GM10248 (cell line): ENCODE measurements at regions not wholly inside any gene's neighbourhood (a gene's known extent, or its start where the extent isn't known, plus 50 kb on each side); places are given as distances from the start of the nearest gene placed in this dataset.
"Not testable (repeated sequence)": the region's sequence is repeated elsewhere in the genome, so short reads cannot be mapped to it uniquely, and the experiment has no call there.

Source experiments
- CTCF ChIA-PET: fragments of 300-600 bp; sonication (Branson Sonifier 250); formaldehyde crosslinking; extraction: SDS; loops from one replicate; lab custom pipeline; 2021; ENCODE audit warnings: antibody characterized with exemption; lab: Yijun Ruan, JAX
- POLR2A ChIA-PET: fragments of 350-650 bp; sonication (Branson Sonifier 250); formaldehyde crosslinking; extraction: SDS; loops from one replicate; lab custom pipeline; 2020; ENCODE audit warnings: antibody characterized with exemption; lab: Yijun Ruan, JAX
- DNase-seq: peaks from one replicate; pipeline ENCODE4 v3.0.0; 2012; ENCODE audit errors: extremely low spot score
- TF ChIP-seq, protein P1 (sequence below): IDR thresholded peaks from 2 replicates; pipeline ENCODE4 v1.5.1; 2012; ENCODE audit warnings: mild to moderate bottlenecking, low read depth; ENCODE audit errors: extremely low read depth, missing control alignments, control extremely low read depth

DNA sequence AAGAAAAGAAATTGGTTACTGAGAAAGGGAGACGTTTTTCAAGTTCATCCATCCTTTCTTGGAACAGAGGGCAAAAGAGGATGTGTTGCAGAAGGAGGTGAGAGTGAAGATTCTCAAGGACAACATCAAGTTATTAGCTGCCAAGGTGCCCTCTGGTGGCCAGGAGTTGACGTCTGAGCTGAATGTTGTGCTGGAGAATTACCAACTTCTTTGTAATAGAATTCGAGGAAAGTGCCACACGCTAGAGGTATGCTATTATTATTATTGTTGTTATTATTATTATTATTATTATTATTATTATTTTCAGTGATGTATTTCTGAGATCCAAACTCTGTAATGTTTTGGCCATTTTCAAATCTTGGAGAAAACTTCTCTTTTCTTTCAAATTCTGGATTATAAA is 197.0 kb downstream of the UTRN start:
- DNase-seq, result peak; percentile 73
- ChIA-PET CTCF (interaction anchor here (0.7 to 2.2 kb wide), 13 partner anchors 9 to 367 kb away, joined by 3 to 6 read pairs (median 4); no protein-coding TSS in a partner anchor), POLR2A (no interaction called here)
- TF ChIP-seq, protein P1, sequence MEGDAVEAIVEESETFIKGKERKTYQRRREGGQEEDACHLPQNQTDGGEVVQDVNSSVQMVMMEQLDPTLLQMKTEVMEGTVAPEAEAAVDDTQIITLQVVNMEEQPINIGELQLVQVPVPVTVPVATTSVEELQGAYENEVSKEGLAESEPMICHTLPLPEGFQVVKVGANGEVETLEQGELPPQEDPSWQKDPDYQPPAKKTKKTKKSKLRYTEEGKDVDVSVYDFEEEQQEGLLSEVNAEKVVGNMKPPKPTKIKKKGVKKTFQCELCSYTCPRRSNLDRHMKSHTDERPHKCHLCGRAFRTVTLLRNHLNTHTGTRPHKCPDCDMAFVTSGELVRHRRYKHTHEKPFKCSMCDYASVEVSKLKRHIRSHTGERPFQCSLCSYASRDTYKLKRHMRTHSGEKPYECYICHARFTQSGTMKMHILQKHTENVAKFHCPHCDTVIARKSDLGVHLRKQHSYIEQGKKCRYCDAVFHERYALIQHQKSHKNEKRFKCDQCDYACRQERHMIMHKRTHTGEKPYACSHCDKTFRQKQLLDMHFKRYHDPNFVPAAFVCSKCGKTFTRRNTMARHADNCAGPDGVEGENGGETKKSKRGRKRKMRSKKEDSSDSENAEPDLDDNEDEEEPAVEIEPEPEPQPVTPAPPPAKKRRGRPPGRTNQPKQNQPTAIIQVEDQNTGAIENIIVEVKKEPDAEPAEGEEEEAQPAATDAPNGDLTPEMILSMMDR, result peak; percentile 78

DNA sequence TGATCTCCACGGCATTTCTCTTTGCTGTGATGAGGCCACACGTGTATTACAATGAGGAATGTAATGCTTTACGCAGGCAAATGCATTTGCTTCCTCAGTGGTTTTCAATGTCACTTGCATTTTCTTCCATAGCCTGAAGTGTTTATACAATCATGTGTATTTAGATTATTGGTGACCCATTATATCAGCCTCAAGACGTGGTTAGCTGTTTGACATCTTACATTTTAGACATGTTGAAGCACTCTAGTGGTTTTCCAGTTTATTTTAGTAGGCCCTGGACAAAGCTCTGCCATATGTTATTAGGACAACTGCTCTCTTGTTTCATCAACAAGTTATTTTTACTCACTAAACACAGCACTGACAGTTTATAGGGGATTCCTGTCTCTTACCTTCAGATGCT is 200.4 kb downstream of the UTRN start:
- TF ChIP-seq, protein P1, result no peak
- ChIA-PET POLR2A (no interaction called here), CTCF (no interaction called here)
- no peak for DNase-seq

DNA sequence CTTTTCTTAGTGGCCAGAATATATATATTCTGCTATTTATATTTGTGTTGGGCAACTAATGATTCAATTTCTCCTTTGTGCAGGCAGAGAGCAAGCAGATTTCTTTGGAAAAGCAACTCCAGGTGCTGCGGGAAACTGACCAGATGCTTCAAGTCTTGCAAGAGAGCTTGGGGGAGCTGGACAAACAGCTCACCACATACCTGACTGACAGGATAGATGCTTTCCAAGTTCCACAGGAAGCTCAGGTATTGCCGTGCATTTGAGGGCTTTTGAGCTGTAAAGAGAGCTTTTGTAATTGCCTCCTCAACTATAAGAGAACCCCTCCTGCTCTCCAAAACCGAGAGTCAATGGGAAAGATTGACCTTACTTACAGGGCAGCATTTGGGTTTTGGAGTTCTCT is 203.5 kb downstream of the UTRN start:
- TF ChIP-seq, protein P1, result no peak
- DNase-seq, result no peak
- ChIA-PET POLR2A (no interaction called here), CTCF (interaction anchor here (1.1 to 2.4 kb wide), 5 partner anchors 9 to 383 kb away, joined by 3 to 4 read pairs (median 3); no protein-coding TSS in a partner anchor)

DNA sequence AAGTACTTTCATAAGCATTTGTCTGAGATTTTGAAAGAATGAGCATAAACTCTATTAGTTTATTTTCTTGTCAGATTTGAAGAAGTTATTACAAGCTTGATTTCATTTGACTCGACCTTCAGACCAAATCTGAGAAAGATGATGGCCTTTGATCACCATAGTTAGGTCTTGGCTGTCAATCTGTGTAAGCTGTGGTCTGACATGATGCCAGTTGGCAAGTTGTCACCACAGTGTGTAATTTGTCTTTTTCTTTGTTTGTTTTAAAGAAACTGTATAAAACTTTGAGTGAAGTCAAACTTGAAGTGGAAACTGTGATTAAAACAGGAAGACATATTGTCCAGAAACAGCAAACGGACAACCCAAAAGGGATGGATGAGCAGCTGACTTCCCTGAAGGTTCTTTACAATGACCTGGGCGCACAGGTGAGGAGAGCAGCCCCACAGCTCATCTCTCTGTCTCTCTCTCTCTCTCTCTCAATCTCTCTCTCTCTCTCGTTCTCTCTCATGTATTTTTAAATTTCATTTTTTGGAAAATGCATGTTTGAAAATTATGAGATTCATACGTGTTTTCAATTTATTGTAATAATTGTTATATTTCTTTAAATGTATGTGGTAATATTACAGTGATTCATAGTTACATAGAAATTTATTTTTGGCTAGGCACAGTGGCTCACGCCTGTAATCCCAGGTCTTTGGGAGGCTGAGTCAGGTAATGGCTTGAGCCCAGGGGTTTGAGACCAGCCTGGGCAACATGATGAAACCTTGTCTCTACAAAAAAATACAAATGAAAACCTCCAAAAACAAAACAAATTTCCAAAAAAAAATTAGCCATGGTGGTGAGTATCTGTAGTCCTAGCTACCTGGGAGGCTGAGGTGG is 208.1 kb downstream of the UTRN start:
- TF ChIP-seq, protein P1, result no peak
- no peak for DNase-seq
- ChIA-PET POLR2A (no interaction called here), CTCF (interaction anchor here (1.6 kb wide), 1 partner anchor 11 kb away, joined by 6 read pairs; no protein-coding TSS in a partner anchor)

DNA sequence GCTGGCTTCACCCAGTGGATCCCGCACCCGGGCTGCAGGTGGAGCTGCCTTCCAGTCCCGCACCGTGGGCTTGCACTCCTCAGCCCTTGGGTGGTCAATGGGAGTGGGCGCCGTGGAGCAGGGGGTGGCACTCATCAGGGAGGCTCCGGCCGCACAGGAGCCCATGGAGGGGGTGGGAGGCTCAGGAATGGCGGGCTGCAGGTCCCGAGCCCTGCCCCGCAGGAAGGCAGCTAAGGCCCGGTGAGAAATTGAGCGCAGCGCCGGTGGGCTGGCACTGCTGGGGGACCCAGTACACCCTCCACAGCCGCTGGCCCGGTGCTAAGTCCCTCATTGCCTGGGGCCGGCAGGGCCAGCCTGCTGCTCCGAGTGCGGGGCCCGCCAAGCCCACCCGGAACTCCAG is 209.9 kb downstream of the UTRN start:
- POLR2A ChIA-PET, result interaction anchor here (0.5 kb wide), 1 partner anchor 248 kb away, joined by 5 read pairs; no protein-coding TSS in a partner anchor
- CTCF ChIA-PET, DNase-seq: not testable (repeated sequence)

DNA sequence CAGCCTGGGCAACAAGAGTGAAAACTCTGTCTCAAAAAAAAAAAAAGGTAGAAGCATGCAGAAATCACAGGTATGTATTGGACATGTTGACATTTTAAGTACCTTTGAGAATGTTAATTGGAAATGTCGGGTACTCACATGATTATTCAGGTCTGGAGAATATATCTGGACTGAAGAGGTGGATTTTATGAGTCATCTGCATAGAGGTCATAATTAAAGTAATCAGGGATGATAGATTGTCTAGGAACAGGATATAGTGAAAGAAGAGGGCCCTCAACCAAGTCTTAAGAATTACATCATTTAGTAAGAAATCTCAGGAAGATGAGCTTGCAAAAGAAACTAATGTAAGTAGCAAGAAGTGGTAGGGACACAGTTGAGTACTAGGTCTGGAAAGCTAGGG is 212.5 kb downstream of the UTRN start:
- ChIA-PET CTCF (interaction anchor here (1.3 kb wide), 1 partner anchor 16 kb away, joined by 3 read pairs; no protein-coding TSS in a partner anchor), POLR2A (interaction anchor here (0.5 kb wide), 1 partner anchor 1072 kb away, joined by 3 read pairs; no protein-coding TSS in a partner anchor)
- no peak for DNase-seq
- TF ChIP-seq, protein P1, result no peak

DNA sequence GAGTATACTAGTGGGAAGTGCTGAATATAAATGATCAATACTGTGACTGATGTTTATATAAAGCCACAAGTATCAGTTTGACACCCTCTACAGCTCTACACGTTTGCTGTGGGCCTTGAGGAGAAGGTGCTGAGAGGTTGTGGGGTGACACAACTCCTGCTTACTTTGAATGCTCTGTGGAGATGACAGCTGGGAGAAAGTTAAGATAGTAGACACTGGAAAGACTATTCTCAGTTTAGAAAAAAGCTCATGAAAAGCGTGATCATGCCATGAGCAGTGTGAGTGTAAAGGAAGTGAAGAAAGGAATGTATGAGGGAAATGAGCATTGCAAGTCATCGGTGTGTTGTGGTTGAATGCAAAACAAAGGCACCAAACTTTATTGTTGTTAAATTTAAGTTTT is 215.8 kb downstream of the UTRN start:
- DNase-seq, result no peak
- POLR2A ChIA-PET, result no interaction called here
- CTCF ChIA-PET, result interaction anchor here (1.0 to 1.3 kb wide), 4 partner anchors 9 to 988 kb away, joined by 3 to 7 read pairs (median 3); no protein-coding TSS in a partner anchor
- TF ChIP-seq, protein P1, result no peak

DNA sequence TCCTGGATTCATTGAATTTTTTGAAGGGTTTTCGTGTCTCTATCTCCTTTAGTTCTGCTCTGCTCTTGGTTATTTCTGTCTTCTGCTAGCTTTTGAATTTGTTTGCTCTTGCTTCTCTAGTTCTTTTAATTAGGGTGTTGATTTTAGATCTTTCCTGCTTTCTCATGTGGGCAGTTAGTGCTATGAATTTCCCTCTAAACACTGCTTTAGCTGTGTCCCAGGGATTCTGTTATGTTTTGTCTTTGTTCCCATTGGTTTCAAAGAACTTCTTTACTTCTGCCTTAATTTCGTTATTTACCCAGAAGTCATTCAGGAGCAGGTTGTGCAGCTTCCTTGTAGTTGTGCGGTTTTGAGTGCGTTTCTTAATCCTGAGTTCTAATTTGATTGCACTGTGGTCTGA is 220.1 kb downstream of the UTRN start:
- DNase-seq, POLR2A ChIA-PET, CTCF ChIA-PET: not testable (repeated sequence)

DNA sequence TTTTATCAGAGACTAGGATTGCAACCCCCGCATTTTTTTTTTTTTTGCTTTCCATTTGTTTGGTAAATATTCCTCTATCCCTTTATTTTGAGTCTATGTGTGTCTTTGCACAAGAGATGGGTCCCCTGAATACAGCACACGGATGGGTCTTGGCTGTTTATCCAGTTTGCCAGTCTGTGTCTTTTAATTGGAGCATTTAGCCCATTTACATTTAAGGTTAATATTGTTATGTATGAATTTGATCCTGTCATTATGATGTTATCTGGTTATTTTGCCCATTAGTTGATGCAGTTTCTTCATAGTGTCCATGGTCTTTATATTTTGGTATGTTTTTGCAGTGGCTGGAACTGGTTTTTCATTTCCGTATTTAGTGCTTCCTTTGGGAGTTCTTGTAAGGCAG is 220.9 kb downstream of the UTRN start:
- POLR2A ChIA-PET, CTCF ChIA-PET, DNase-seq: not testable (repeated sequence)

DNA sequence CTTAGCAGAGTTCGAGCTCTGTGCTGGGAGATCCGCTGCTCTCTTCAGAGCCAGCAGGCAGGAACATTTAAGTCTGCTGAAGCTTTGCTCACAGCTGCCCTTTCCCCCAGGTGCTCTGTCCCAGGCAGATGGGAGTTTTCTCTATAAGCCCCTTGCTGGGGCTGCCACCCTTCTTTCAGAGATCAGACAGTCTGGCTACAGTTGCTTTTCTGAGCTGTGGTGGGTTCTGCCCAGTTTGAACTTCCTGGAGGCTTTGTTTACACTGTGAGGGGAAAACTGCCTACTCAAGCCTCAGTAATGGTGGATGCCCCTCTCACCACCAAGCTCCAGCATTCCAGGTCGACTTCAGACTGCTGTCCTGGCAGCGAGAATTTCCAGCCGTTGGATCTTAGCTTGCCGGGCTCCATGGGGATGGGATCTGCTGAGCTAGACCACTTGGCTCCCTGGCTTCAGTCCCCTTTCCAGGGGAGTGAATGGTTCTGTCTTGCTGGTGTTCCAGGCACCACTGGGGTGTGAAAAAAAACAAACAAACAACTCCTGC is 222.7 kb downstream of the UTRN start:
- DNase-seq, CTCF ChIA-PET, POLR2A ChIA-PET: not testable (repeated sequence)
